ENCODE measurements at regions not wholly inside any gene's neighbourhood (a gene's known extent, or its start where the extent isn't known, plus 50 kb on each side); places are given as distances from the start of the nearest gene placed in this dataset.

DNA sequence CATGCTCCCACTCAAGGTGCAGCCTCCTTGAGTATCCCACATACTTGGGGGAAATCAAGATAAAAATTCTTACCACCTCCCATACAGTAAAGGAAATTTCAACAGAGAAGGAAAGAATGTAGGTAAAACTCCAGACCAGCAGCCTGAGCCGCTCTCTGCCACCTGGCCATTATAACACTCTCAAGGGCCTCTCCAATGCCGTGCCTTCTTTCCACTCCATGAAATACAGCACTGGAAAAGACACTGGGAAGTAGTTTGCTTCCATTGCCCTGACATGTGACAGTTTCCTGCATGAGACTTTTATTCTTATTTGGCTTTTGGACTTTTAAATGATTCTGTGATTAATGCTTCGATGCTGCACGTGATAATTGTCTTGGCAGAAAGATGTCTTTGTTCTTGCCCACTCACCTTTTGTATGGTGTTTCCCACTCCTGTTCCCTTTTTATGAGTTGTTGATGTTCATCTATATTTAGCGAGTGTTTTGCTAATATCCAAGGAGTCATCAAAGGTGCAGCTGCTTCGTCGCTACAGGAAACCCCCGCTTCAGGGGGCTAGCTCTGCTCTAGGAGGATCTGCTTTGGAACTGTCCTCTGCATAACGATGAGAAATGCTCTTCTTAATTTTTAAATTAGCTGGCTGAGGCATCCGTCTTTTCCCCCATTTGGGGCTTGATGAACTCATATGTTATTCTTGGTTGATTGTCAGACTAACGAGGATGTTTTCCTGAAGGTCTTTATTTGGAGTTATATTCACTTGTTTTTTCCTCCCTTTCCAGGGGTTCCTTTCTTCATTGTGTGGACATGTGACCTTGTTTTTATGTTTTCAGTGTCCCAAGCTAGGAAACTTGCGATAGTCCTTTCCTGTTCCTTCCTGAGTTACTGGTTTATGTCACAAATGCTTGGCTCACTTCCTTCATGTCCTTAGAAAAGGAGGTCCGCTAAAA, 179.4 kb downstream of the TXNL1 start:
- H3K27ac Mint-ChIP-seq = no peak overlapping the region
- Histone ChIP-seq H3K36me3 (no peaks in the 10 kb centered on the region), H3K4me2 (no peak overlapping the region), H3K9ac (no peak overlapping the region), H2AFZ (replicated peaks) (peak overlapping the region; percentile 60), H3K27ac (no peak overlapping the region), H3F3A (ENCODE audit: low read depth) (no peaks in the 10 kb centered on the region), H3K4me1 (no peaks in the 10 kb centered on the region), H3K79me2 (ENCODE audit: low read depth) (no peaks in the 10 kb centered on the region), H3K9me3 (ENCODE audit: low read depth) (no peaks in the 10 kb centered on the region), H3K4me3 (no peak overlapping the region), H4K20me1 (ENCODE audit: low read depth) (no peaks in the 10 kb centered on the region), H3K27me3 (no peaks in the 10 kb centered on the region)
- H3K9me3 Mint-ChIP-seq = no peaks in the 10 kb centered on the region
- peaks cover 2% of the 10 kb centered on the region for H3K27me3 Mint-ChIP-seq (ENCODE audit: insufficient read depth, low read depth)
- H3K4me3 Mint-ChIP-seq = no peak overlapping the region
- TF ChIP-seq EZH2 (IDR thresholded peaks at IDR 0.05) (no peak), EZH2phosphoT487 (IDR thresholded peaks at IDR 0.05) (no peak)
- TF ChIP-seq, protein P1, sequence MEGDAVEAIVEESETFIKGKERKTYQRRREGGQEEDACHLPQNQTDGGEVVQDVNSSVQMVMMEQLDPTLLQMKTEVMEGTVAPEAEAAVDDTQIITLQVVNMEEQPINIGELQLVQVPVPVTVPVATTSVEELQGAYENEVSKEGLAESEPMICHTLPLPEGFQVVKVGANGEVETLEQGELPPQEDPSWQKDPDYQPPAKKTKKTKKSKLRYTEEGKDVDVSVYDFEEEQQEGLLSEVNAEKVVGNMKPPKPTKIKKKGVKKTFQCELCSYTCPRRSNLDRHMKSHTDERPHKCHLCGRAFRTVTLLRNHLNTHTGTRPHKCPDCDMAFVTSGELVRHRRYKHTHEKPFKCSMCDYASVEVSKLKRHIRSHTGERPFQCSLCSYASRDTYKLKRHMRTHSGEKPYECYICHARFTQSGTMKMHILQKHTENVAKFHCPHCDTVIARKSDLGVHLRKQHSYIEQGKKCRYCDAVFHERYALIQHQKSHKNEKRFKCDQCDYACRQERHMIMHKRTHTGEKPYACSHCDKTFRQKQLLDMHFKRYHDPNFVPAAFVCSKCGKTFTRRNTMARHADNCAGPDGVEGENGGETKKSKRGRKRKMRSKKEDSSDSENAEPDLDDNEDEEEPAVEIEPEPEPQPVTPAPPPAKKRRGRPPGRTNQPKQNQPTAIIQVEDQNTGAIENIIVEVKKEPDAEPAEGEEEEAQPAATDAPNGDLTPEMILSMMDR (IDR thresholded peaks at IDR 0.05) = no peak
- no peaks in the 10 kb centered on the region for H3K4me1 Mint-ChIP-seq
- no peaks in the 10 kb centered on the region for H3K36me3 Mint-ChIP-seq
- DNase-seq (ENCODE audit: low spot score) = no peak

DNA sequence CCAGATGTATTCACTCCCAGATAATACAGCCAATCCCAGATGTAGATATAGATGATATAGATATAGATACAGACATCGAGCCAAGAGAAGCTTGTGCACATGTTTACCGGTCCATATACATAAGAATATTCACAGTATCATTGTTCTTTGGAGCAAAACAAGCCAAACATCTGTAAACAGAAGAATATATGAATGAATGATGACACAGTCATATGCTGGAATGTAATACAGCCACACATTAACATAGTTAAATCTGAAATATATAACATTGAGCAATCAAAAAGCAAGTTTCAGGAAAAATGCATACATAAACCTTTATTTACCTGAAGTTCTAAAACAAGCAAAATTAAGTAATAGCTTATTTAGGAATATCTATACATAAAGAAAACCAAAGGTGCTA, 182.5 kb downstream of the TXNL1 start:
- Mint-ChIP-seq H3K27me3 (ENCODE audit: insufficient read depth, low read depth) (peaks cover 2% of the 10 kb centered on the region), H3K4me1 (no peaks in the 10 kb centered on the region), H3K36me3 (no peaks in the 10 kb centered on the region), H3K9me3 (no peaks in the 10 kb centered on the region), H3K27ac (no peak overlapping the region), H3K4me3 (no peak overlapping the region)
- Histone ChIP-seq H3F3A (ENCODE audit: low read depth) (no peaks in the 10 kb centered on the region), H3K4me2 (no peak overlapping the region), H3K4me3 (no peak overlapping the region), H3K79me2 (ENCODE audit: low read depth) (no peaks in the 10 kb centered on the region), H3K4me1 (no peaks in the 10 kb centered on the region), H3K27me3 (no peaks in the 10 kb centered on the region), H3K27ac (no peak overlapping the region), H3K9ac (no peak overlapping the region), H3K9me3 (ENCODE audit: low read depth) (no peaks in the 10 kb centered on the region), H3K36me3 (no peaks in the 10 kb centered on the region), H4K20me1 (ENCODE audit: low read depth) (no peaks in the 10 kb centered on the region), H2AFZ (replicated peaks) (no peak overlapping the region)
- DNase-seq (ENCODE audit: low spot score) = no peak
- TF ChIP-seq, protein P1 (IDR thresholded peaks at IDR 0.05) = no peak
- TF ChIP-seq EZH2phosphoT487 (IDR thresholded peaks at IDR 0.05) (no peak), EZH2 (IDR thresholded peaks at IDR 0.05) (no peak)

DNA sequence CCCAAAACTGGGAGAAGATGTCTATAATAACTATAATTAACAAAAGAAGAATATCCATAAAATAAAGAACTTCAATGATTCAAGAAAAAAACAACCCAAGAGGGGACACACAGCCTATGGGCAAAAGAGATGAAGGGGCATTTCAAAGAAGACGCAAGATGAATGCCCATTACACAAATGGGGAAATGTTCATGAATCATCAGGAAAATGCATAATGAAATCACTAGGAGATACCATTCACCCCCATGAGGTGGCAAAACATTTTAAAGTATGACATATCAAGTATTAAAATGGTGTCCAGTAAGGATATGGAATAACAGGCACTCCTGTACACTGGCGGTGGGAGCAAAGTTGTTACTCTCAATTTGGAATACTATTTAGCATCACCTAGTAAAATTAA, 183.3 kb downstream of the TXNL1 start:
- H3K79me2 ChIP-seq (ENCODE audit: low read depth) = no peaks in the 10 kb centered on the region
- no peaks in the 10 kb centered on the region for H3K4me1 ChIP-seq
- Mint-ChIP-seq H3K27ac (no peak overlapping the region), H3K4me1 (no peaks in the 10 kb centered on the region), H3K27me3 (ENCODE audit: insufficient read depth, low read depth) (peaks cover 2% of the 10 kb centered on the region), H3K36me3 (no peaks in the 10 kb centered on the region), H3K4me3 (no peak overlapping the region), H3K9me3 (no peaks in the 10 kb centered on the region)
- H3K27me3 ChIP-seq = no peaks in the 10 kb centered on the region
- H3K27ac ChIP-seq = no peak overlapping the region
- TF ChIP-seq EZH2 (IDR thresholded peaks at IDR 0.05) (no peak), EZH2phosphoT487 (IDR thresholded peaks at IDR 0.05) (no peak)
- TF ChIP-seq, protein P1 (IDR thresholded peaks at IDR 0.05) = no peak
- H3K36me3 ChIP-seq = no peaks in the 10 kb centered on the region
- H3K4me3 ChIP-seq = no peak overlapping the region
- no peak for DNase-seq (ENCODE audit: low spot score)
- H3F3A ChIP-seq (ENCODE audit: low read depth) = no peaks in the 10 kb centered on the region
- H4K20me1 ChIP-seq (ENCODE audit: low read depth) = no peaks in the 10 kb centered on the region
- H3K9ac ChIP-seq = no peak overlapping the region
- no peak overlapping the region for H3K4me2 ChIP-seq
- no peak overlapping the region for H2AFZ ChIP-seq (replicated peaks)
- no peaks in the 10 kb centered on the region for H3K9me3 ChIP-seq (ENCODE audit: low read depth)
